Right ventricle myocardium superior (tissue), 1 donor: ENCODE measurements at regions not wholly inside any gene's neighbourhood (a gene's known extent, or its start where the extent isn't known, plus 50 kb on each side); places are given as distances from the start of the nearest gene placed in this dataset.

ENCODE experiments used
- ATAC-seq: fragments of 200-7000 bp; cut with Tn5 transposase; one replicate; pipeline ENCODE4 v1.9.1; 2020; ENCODE audit warnings: mild to moderate bottlenecking; ENCODE audit not compliant: poor library complexity
- DNase-seq: peaks from one replicate; pipeline ENCODE4 v3.0.0-alpha.2; 2020
- intact Hi-C: fragments of 100-400 bp; cut with DNase I; formaldehyde crosslinking; loops from one replicate; pipeline ENCODE4 v1.11.2; 2022
- donor health status: DM: no; HTN: yes; CAD: no; lungs with severe emphysema.

GRCh38 chr18:67260841-67261240 is 255.7 kb downstream of the DSEL start:
- intact Hi-C loops, result no loop called here
- no peak for ATAC-seq
- no peak for DNase-seq

- ATAC-seq (no peak), DNase-seq (no peak)
- intact Hi-C loops, result no loop called here
These were observed 265.6 kb downstream of the DSEL start for GRCh38 chr18:67250776-67251424.

GRCh38 chr18:67243799-67244587 is 272.5 kb downstream of the DSEL start:
- ATAC-seq (no peak), DNase-seq (no peak)
- intact Hi-C loops, result no loop called here

GRCh38 chr18:67242001-67242400 is 274.5 kb downstream of the DSEL start:
- no peak for DNase-seq
- no peak for ATAC-seq
- intact Hi-C loops, result no loop called here

- intact Hi-C loops, result no loop called here
- DNase-seq (no peak), ATAC-seq (no peak)
These were observed 275.2 kb downstream of the DSEL start for GRCh38 chr18:67241299-67241698.

- intact Hi-C loops, result no loop called here
- no peak for ATAC-seq
- no peak for DNase-seq
These were observed 276.7 kb downstream of the DSEL start for GRCh38 chr18:67239826-67240225.

- DNase-seq, result no peak
- intact Hi-C loops, result no loop called here
- ATAC-seq, result no peak
These were observed 283.5 kb downstream of the DSEL start for GRCh38 chr18:67232991-67233390.

GRCh38 chr18:67232406-67232805 is 284.1 kb downstream of the DSEL start:
- DNase-seq (no peak), ATAC-seq (no peak)
- intact Hi-C loops, result no loop called here

- ATAC-seq (no peak), DNase-seq (no peak)
- intact Hi-C loops, result no loop called here
These were observed 293.6 kb downstream of the DSEL start for GRCh38 chr18:67222887-67223286.

- intact Hi-C loops, result loop anchor here (5.0 kb wide), 1 partner anchor 1517 kb away; no protein-coding TSS in a partner anchor
These were observed 296.7 kb downstream of the DSEL start for GRCh38 chr18:67219821-67220220.

GRCh38 chr18:67218556-67218955 is 298.0 kb downstream of the DSEL start:
- ATAC-seq (no peak), DNase-seq (no peak)
- intact Hi-C loops, result loop anchor here (5.0 kb wide), 1 partner anchor 1519 kb away; no protein-coding TSS in a partner anchor

More at GRCh38 chr18:67219821-67220220, 296.7 kb downstream of the DSEL start:
- DNase-seq (no peak), ATAC-seq (no peak)

- peak; percentile 75 for ATAC-seq
- DNase-seq, result no peak
- intact Hi-C loops, result loop anchor here (2.0 to 5.0 kb wide), 2 partner anchors 1445 to 1520 kb away; no protein-coding TSS in a partner anchor
These were observed 298.9 kb downstream of the DSEL start for GRCh38 chr18:67217551-67218166.

GRCh38 chr18:67216846-67217245 is 299.7 kb downstream of the DSEL start:
- ATAC-seq (no peak), DNase-seq (no peak)
- intact Hi-C loops, result loop anchor here (2.0 to 5.0 kb wide), 2 partner anchors 1446 to 1520 kb away; no protein-coding TSS in a partner anchor

GRCh38 chr18:67215686-67216085 is 300.8 kb downstream of the DSEL start:
- intact Hi-C loops, result loop anchor here (2.0 to 5.0 kb wide), 2 partner anchors 1447 to 1522 kb away; no protein-coding TSS in a partner anchor
- ATAC-seq, result no peak
- DNase-seq, result no peak

- ATAC-seq (no peak), DNase-seq (no peak)
- intact Hi-C loops, result no loop called here
These were observed 304.9 kb downstream of the DSEL start for GRCh38 chr18:67211646-67212045.

- DNase-seq, result no peak
- ATAC-seq, result no peak
- intact Hi-C loops, result loop anchor here (10.0 kb wide), 1 partner anchor 96 kb away; no protein-coding TSS in a partner anchor
These were observed 315.9 kb downstream of the DSEL start for GRCh38 chr18:67200665-67201064.

- intact Hi-C loops, result loop anchor here (10.0 kb wide), 1 partner anchor 95 kb away; no protein-coding TSS in a partner anchor
- DNase-seq (no peak), ATAC-seq (peak; percentile 55)
These were observed 316.4 kb downstream of the DSEL start for GRCh38 chr18:67199993-67200617.

- intact Hi-C loops, result no loop called here
- ATAC-seq (no peak), DNase-seq (no peak)
These were observed 321.6 kb downstream of the DSEL start for GRCh38 chr18:67194886-67195285.

- no peak for DNase-seq
- intact Hi-C loops, result no loop called here
These were observed 324.0 kb downstream of the DSEL start for GRCh38 chr18:67192535-67192934.

More at GRCh38 chr18:67192535-67192934, 324.0 kb downstream of the DSEL start:
- ATAC-seq, result no peak
